ENCODE measurements at regions not wholly inside any gene's neighbourhood (a gene's known extent, or its start where the extent isn't known, plus 50 kb on each side); places are given as distances from the start of the nearest gene placed in this dataset.

DNA sequence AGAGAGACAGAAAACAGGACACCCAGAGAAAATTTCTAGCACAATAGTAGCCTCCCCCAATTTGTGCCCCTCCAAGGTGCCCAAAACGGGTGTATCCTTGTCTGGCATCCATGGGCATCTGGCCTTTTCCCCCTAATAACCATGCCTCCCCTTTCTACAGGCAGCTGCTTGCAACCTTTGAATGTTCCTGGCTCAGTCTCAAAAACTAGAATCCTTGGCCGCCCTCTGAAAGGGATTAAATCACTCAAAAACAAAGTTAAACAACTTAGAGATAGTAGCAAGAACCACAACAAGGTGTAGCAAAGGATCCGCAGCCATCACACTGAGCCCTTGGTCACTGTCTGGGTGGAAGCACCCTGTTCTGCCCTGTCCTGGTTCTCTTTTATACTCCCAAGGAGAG is 105.6 kb downstream of the MN1 start:
- TF ChIP-seq POLR2AphosphoS5 (IDR thresholded peaks at IDR 0.05) (no peak), POLR2A (IDR thresholded peaks at IDR 0.05) (no peak)

Data from stomach (tissue), 4 donors.